Peyer's patch (tissue), 4 donors: ENCODE measurements at regions not wholly inside any gene's neighbourhood (a gene's known extent, or its start where the extent isn't known, plus 50 kb on each side); places are given as distances from the start of the nearest gene placed in this dataset.

Experiments
- POLR2A ChIP-seq, 2 donors: fragments of 450-650 bp; IDR thresholded peaks; one replicate each; pipeline ENCODE4 v1.5.1; 2017; ENCODE audit warnings: antibody characterized with exemption in 2 of 2, mild to moderate bottlenecking in 2 of 2, moderate library complexity in 2 of 2
- TF ChIP-seq, protein P1 (sequence below), 6 experiments: fragments of 450-650 bp in 4 of 6; fragments of 200-600 bp in 2 of 6; sonication (generic) in 1 of 6; IDR thresholded peaks; one replicate each; pipeline ENCODE4 v1.5.1; 2017 to 2019; ENCODE audit warnings: antibody characterized with exemption in 6 of 6, mild to moderate bottlenecking in 3 of 6, moderate library complexity in 1 of 6

DNA sequence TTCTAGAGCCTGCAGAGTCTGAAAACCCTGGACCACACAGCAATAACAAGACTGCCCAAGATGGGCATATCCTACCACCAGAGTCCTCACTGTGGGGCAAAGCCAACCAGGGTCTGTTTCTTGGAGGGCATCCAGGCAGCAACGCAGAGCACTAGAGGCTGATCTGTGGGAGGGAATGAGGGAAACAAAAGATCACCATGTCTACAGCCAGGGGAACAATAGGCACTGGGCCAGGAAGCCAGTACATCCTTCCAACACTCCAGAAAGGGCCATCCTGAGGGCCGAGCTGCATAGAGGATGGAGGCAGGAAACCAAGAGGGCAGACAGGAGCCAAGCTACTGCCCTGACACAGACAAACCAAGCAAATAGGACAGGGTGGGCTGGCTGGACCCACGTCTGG lies 416.1 kb upstream of the IRX4 start:
- TF ChIP-seq, protein P1, sequence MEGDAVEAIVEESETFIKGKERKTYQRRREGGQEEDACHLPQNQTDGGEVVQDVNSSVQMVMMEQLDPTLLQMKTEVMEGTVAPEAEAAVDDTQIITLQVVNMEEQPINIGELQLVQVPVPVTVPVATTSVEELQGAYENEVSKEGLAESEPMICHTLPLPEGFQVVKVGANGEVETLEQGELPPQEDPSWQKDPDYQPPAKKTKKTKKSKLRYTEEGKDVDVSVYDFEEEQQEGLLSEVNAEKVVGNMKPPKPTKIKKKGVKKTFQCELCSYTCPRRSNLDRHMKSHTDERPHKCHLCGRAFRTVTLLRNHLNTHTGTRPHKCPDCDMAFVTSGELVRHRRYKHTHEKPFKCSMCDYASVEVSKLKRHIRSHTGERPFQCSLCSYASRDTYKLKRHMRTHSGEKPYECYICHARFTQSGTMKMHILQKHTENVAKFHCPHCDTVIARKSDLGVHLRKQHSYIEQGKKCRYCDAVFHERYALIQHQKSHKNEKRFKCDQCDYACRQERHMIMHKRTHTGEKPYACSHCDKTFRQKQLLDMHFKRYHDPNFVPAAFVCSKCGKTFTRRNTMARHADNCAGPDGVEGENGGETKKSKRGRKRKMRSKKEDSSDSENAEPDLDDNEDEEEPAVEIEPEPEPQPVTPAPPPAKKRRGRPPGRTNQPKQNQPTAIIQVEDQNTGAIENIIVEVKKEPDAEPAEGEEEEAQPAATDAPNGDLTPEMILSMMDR (IDR thresholded peaks at IDR 0.05): no peak
- no peak for TF ChIP-seq POLR2A (IDR thresholded peaks at IDR 0.05)
